Tibial nerve (tissue), 4 donors: ENCODE measurements at regions not wholly inside any gene's neighbourhood (a gene's known extent, or its start where the extent isn't known, plus 50 kb on each side); places are given as distances from the start of the nearest gene placed in this dataset.

ENCODE experiments used
- DNase-seq, 2 donors: peaks; one replicate each; pipeline ENCODE4 v3.0.0-alpha.2; 2019; ENCODE audit warnings: low spot score in 2 of 2
- H3K27ac ChIP-seq, 4 donors: fragments of 200-600 bp; sonication (generic) in 3 of 4; one replicate each; pipeline ENCODE4 v1.5.1; 2017 to 2019; ENCODE audit warnings: mild to moderate bottlenecking in 1 of 4
- H3K27me3 ChIP-seq, 2 donors: fragments of 200-600 bp; sonication (generic) in 1 of 2; one replicate each; pipeline versions ENCODE4 v1.5.1 to v1.6.0; 2017 to 2019
- H3K36me3 ChIP-seq, 3 donors: fragments of 200-600 bp; sonication (generic); one replicate each; pipeline ENCODE4 v1.5.1; 2018 to 2019
- H3K4me1 ChIP-seq, 4 donors: fragments of 200-600 bp; sonication (generic) in 3 of 4; one replicate each; pipeline ENCODE4 v1.5.1; 2017 to 2019
- H3K4me3 ChIP-seq, 4 donors: fragments of 200-600 bp; sonication (generic) in 3 of 4; one replicate each; pipeline ENCODE4 v1.5.1; 2017 to 2019; ENCODE audit warnings: mild to moderate bottlenecking in 1 of 4, moderate library complexity in 1 of 4
- H3K9me3 ChIP-seq, 4 donors: fragments of 200-600 bp; sonication (generic) in 3 of 4; one replicate each; pipeline ENCODE4 v1.5.1; 2017 to 2019
- EP300 ChIP-seq, 2 donors: sonication (generic); formaldehyde crosslinking; IDR thresholded peaks; one replicate each; pipeline ENCODE4 v1.6.1; 2017; ENCODE audit warnings: antibody characterized with exemption in 2 of 2, mild to moderate bottlenecking in 1 of 2
- POLR2A ChIP-seq, 2 donors: fragments of 450-650 bp; IDR thresholded peaks; one replicate each; pipeline ENCODE4 v1.6.1; 2017; ENCODE audit warnings: antibody characterized with exemption in 2 of 2, mild to moderate bottlenecking in 2 of 2, moderate library complexity in 2 of 2
- WGBS, 2 donors: methylation state at CpG; one replicate each; pipeline ENCODE4 v1.1.5; 2018; 5-methylcytosine and 5-hydroxymethylcytosine counted together
- TF ChIP-seq, protein P1 (sequence below), 5 experiments: fragments of 200-600 bp in 3 of 5; fragments of 450-650 bp in 2 of 5; sonication (generic) in 3 of 5; IDR thresholded peaks; one replicate each; pipeline ENCODE4 v1.5.1; 2016 to 2019; ENCODE audit warnings: antibody characterized with exemption in 5 of 5, mild to moderate bottlenecking in 3 of 5, moderate library complexity in 2 of 5

DNA sequence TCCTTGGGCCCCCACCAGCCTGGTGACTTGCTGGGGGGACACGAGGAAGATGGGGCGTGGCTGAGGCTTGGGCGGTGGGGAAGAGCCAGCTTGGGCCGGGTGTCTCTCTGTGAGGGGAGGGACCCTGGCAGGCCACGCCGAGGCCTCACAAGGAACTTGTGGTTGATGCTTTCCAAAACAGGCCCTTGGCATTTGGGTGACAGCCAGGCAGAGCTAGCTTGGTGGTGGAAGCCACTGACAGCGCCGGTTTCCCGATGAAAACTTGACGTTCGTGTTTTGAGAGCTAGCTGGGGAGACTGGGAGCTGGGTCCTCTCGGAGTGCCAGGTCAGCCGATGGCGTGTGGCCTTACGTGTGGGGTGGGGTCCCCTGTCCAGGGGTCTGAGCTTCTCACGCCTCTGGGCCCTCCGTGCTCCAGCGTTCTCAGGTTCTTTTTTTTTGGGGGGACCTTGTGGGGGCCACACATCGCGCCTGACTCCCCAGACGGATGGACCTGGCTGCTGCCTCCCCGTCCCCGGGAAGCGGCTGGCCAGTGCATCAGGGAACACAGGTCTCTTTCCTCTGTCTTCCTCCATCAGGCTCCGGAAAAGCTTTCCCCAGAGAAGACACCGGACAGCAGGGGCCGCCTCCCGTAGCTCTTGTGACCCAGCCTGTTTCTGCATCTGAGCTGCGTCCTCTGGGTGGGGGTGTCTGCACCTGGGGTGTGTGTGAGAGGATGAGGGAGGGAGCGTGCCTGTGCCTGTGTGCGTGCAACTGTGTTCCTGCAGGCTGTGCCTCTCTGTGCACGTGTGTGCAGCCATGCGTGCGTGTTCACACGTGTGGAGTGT lies 129.3 kb upstream of the LPCAT1 start:
- H3K27me3 ChIP-seq: peaks cover 0 to 73% of the 10 kb centered on the region in 2 donors
- no peaks in the 10 kb centered on the region for H3K9me3 ChIP-seq
- H3K4me3 ChIP-seq: peak overlapping the region in 1 of 4 donors; percentile 30
- H3K27ac ChIP-seq: no peak overlapping the region
- DNase-seq: no peak
- H3K4me1 ChIP-seq: peaks cover 0 to 13% (median 2%) of the 10 kb centered on the region in 4 donors
- H3K36me3 ChIP-seq: no peaks in the 10 kb centered on the region
- 32 to 33% methylated on average over 11 to 30 of the region's 35 CpGs for WGBS, 2 donors
- TF ChIP-seq EP300 (IDR thresholded peaks at IDR 0.05) (no peak), POLR2A (IDR thresholded peaks at IDR 0.05) (no peak)
- TF ChIP-seq, protein P1, sequence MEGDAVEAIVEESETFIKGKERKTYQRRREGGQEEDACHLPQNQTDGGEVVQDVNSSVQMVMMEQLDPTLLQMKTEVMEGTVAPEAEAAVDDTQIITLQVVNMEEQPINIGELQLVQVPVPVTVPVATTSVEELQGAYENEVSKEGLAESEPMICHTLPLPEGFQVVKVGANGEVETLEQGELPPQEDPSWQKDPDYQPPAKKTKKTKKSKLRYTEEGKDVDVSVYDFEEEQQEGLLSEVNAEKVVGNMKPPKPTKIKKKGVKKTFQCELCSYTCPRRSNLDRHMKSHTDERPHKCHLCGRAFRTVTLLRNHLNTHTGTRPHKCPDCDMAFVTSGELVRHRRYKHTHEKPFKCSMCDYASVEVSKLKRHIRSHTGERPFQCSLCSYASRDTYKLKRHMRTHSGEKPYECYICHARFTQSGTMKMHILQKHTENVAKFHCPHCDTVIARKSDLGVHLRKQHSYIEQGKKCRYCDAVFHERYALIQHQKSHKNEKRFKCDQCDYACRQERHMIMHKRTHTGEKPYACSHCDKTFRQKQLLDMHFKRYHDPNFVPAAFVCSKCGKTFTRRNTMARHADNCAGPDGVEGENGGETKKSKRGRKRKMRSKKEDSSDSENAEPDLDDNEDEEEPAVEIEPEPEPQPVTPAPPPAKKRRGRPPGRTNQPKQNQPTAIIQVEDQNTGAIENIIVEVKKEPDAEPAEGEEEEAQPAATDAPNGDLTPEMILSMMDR (IDR thresholded peaks at IDR 0.05): no peak

DNA sequence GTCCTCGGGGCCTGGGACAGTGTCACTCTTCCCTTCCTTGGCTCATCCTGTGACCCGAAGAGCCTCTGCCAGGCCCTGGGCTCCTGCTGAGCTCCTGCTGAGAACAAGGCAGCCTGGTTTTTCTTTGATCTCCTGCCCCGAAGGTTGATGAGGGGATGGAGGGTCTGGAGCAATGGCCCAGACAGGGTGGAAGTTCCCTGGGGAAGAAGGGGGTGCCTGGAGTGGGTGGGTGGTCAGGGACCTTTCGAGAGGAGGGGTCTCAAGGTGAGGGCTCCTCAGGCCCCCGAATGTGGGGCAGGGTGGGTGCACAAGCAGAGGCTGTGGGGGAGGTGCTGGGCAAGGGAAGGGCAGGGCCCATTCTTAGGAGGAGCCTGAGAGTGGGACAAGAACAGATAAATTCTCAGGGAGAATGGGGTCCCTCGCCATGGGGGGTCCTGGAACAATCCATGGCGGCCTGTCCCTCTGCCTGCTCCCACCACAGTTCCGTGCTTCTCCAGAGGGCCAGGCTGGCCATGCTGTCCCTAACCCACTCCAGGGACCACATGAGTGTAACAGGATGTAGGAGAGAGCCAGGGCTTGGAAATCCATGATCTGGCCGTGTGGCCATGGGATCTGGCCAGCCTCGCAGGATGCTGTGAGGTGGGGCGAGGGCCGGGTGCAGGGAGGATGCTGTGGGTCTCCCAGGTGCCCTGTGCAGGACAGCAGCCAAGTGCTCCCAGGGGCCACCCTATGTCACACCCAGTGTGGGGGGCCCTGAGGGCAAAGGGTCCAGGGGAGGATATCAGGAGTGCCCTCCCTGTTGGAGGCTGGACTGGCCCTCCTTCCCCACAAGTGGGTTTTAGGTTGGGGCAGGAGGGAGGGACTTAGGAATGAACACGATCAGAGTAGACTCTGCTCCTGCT lies 128.5 kb upstream of the LPCAT1 start:
- no peak for DNase-seq
- Histone ChIP-seq H3K4me1 (peaks cover 0 to 13% (median 2%) of the 10 kb centered on the region in 4 donors), H3K27ac (no peak overlapping the region), H3K9me3 (no peaks in the 10 kb centered on the region), H3K36me3 (no peaks in the 10 kb centered on the region), H3K4me3 (no peak overlapping the region), H3K27me3 (peaks cover 0 to 69% of the 10 kb centered on the region in 2 donors)
- TF ChIP-seq, protein P1 (IDR thresholded peaks at IDR 0.05): no peak
- TF ChIP-seq POLR2A (IDR thresholded peaks at IDR 0.05) (no peak), EP300 (IDR thresholded peaks at IDR 0.05) (no peak)
- 57 to 62% methylated on average over 12 of the region's 13 CpGs for WGBS, 2 donors

DNA sequence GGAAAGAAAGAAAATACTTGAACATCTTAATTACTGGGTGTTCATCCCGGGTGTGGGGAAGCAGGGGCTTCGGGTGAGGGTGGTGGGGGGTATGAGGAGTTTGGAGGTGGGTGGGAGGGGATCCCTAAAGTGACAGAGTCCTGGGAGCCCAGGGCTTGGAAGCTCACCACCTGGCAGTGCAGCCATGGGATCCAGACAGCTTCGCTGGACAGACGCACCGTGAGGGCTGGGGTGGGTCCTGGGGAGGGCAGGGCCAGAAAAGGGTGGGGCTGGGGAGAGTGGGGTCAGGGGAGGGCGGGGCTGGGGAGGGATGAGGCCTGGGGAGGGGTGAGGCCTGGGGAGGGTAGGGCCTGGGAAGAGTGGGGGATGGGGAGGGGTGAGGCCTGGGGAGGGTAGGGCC lies 127.5 kb upstream of the LPCAT1 start:
- no peaks in the 10 kb centered on the region for H3K9me3 ChIP-seq
- H3K36me3 ChIP-seq: no peaks in the 10 kb centered on the region
- TF ChIP-seq, protein P1 (IDR thresholded peaks at IDR 0.05): no peak
- TF ChIP-seq EP300 (IDR thresholded peaks at IDR 0.05) (no peak), POLR2A (IDR thresholded peaks at IDR 0.05) (no peak)
- H3K27me3 ChIP-seq: peaks cover 0 to 65% of the 10 kb centered on the region in 2 donors
- H3K4me1 ChIP-seq: peaks cover 0 to 13% (median 2%) of the 10 kb centered on the region in 4 donors
- H3K4me3 ChIP-seq: no peak overlapping the region
- H3K27ac ChIP-seq: no peak overlapping the region
- 67 to 70% methylated on average over 2 to 5 of the region's 6 CpGs for WGBS, 2 donors
- DNase-seq: no peak

DNA sequence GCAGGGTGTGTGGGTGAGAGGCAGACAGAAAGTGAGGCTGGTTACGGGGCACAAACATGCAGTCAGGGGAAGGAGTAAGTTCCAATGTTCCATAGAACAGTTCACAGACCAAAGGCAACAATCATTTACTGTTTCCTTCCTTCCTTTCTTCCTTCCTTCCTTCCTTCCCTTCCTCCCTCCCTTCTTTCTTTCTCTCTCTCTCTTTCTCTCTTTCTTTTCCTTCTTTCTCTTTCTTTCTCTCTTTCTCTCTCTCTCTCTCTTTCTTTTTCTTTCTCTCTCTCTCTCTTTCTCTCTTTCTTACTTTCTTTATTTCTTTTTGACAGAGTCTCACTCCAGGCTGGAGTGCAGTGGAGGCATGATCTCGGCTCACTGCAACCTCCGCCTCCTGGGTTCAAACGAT lies 125.8 kb upstream of the LPCAT1 start:
- Histone ChIP-seq H3K4me3 (no peak overlapping the region), H3K27me3 (peaks cover 0 to 48% of the 10 kb centered on the region in 2 donors), H3K27ac (no peak overlapping the region), H3K4me1 (peaks cover 0 to 21% (median 7%) of the 10 kb centered on the region in 4 donors), H3K36me3 (no peaks in the 10 kb centered on the region), H3K9me3 (no peaks in the 10 kb centered on the region)
- DNase-seq: no peak
- 75 to 77% methylated on average over 4 of the region's 4 CpGs for WGBS, 2 donors
- TF ChIP-seq EP300 (IDR thresholded peaks at IDR 0.05): no peak
- TF ChIP-seq POLR2A (IDR thresholded peaks at IDR 0.05): no peak
- TF ChIP-seq, protein P1 (IDR thresholded peaks at IDR 0.05): no peak
